Mononuclear cell (primary cell): ENCODE measurements at regions not wholly inside any gene's neighbourhood (a gene's known extent, or its start where the extent isn't known, plus 50 kb on each side); places are given as distances from the start of the nearest gene placed in this dataset.
"Not testable (repeated sequence)": the region's sequence is repeated elsewhere in the genome, so short reads cannot be mapped to it uniquely, and the experiment has no call there.

ENCODE experiments used
- H3K27me3 ChIP-seq: 2 replicates; pipeline ENCODE4 v1.6.0; 2011; ENCODE audit warnings: low read length, control low read depth; ENCODE audit not compliant: insufficient read depth
- H3K4me1 ChIP-seq: 2 replicates; pipeline ENCODE4 v1.5.1; 2011; ENCODE audit warnings: mild to moderate bottlenecking, low read length, control low read depth; ENCODE audit not compliant: insufficient read depth
- H3K4me3 ChIP-seq: 2 replicates; pipeline ENCODE4 v1.5.1; 2011; ENCODE audit warnings: mild to moderate bottlenecking, low read length, moderate library complexity
- H3K9me3 ChIP-seq: 2 replicates; pipeline ENCODE4 v1.5.1; 2011; ENCODE audit warnings: low read depth, mild to moderate bottlenecking, control low read depth, low read length

GRCh38 chr21:34276711-34277425 is 86.9 kb upstream of the KCNE2 start:
- no peaks in the 10 kb centered on the region for H3K4me1 ChIP-seq

GRCh38 chr21:34278451-34278850 is 85.4 kb upstream of the KCNE2 start:
- Histone ChIP-seq H3K4me3 (no peak overlapping the region), H3K9me3 (no peaks in the 10 kb centered on the region), H3K27me3 (no peaks in the 10 kb centered on the region), H3K4me1 (no peaks in the 10 kb centered on the region)

More at GRCh38 chr21:34276711-34277425, 86.9 kb upstream of the KCNE2 start:
- Histone ChIP-seq H3K27me3 (no peaks in the 10 kb centered on the region), H3K4me3 (no peak overlapping the region), H3K9me3 (no peaks in the 10 kb centered on the region)

- H3K4me3 ChIP-seq = no peak overlapping the region
- no peaks in the 10 kb centered on the region for H3K9me3 ChIP-seq
- H3K27me3 ChIP-seq = no peaks in the 10 kb centered on the region
- H3K4me1 ChIP-seq = no peaks in the 10 kb centered on the region
Observed at GRCh38 chr21:34279285-34279684, 84.5 kb upstream of the KCNE2 start.

GRCh38 chr21:34279883-34280282 is 83.9 kb upstream of the KCNE2 start:
- no peaks in the 10 kb centered on the region for H3K27me3 ChIP-seq
- no peak overlapping the region for H3K4me3 ChIP-seq
- H3K9me3 ChIP-seq = no peaks in the 10 kb centered on the region
- H3K4me1 ChIP-seq = no peaks in the 10 kb centered on the region

GRCh38 chr21:34280389-34280795 is 83.4 kb upstream of the KCNE2 start:
- Histone ChIP-seq H3K4me1 (no peaks in the 10 kb centered on the region), H3K27me3 (no peaks in the 10 kb centered on the region), H3K4me3 (no peak overlapping the region), H3K9me3 (no peaks in the 10 kb centered on the region)

- H3K9me3 ChIP-seq = no peaks in the 10 kb centered on the region
- H3K27me3 ChIP-seq = no peaks in the 10 kb centered on the region
- H3K4me1 ChIP-seq = no peaks in the 10 kb centered on the region
- H3K4me3 ChIP-seq = no peak overlapping the region
Observed at GRCh38 chr21:34280959-34281358, 82.8 kb upstream of the KCNE2 start.

GRCh38 chr21:34282223-34282622 is 81.6 kb upstream of the KCNE2 start:
- H3K4me1 ChIP-seq = no peaks in the 10 kb centered on the region
- H3K27me3 ChIP-seq = no peaks in the 10 kb centered on the region
- H3K9me3 ChIP-seq = no peaks in the 10 kb centered on the region
- no peak overlapping the region for H3K4me3 ChIP-seq

- Histone ChIP-seq H3K4me1 (no peaks in the 10 kb centered on the region), H3K9me3 (no peaks in the 10 kb centered on the region), H3K4me3 (no peak overlapping the region), H3K27me3 (no peaks in the 10 kb centered on the region)
Observed at GRCh38 chr21:34284666-34285065, 79.1 kb upstream of the KCNE2 start.

- H3K27me3 ChIP-seq, H3K4me1 ChIP-seq: not testable (repeated sequence)
Observed at GRCh38 chr21:34288042-34288441, 75.8 kb upstream of the KCNE2 start.

GRCh38 chr21:34289856-34290255 is 74.0 kb upstream of the KCNE2 start:
- Histone ChIP-seq H3K4me1 (no peaks in the 10 kb centered on the region), H3K4me3 (no peak overlapping the region), H3K9me3 (no peaks in the 10 kb centered on the region), H3K27me3 (no peaks in the 10 kb centered on the region)

More at GRCh38 chr21:34288042-34288441, 75.8 kb upstream of the KCNE2 start:
- not testable (repeated sequence) for H3K9me3 ChIP-seq, H3K4me3 ChIP-seq

- no peak overlapping the region for H3K4me3 ChIP-seq
- no peaks in the 10 kb centered on the region for H3K27me3 ChIP-seq
- H3K9me3 ChIP-seq = no peaks in the 10 kb centered on the region
- H3K4me1 ChIP-seq = no peaks in the 10 kb centered on the region
Observed at GRCh38 chr21:34296878-34297277, 66.9 kb upstream of the KCNE2 start.

GRCh38 chr21:34298534-34299167 is 65.2 kb upstream of the KCNE2 start:
- no peaks in the 10 kb centered on the region for H3K4me1 ChIP-seq

GRCh38 chr21:34299168-34299539 is 64.7 kb upstream of the KCNE2 start:
- no peaks in the 10 kb centered on the region for H3K4me1 ChIP-seq
- no peaks in the 10 kb centered on the region for H3K9me3 ChIP-seq
- H3K27me3 ChIP-seq = no peaks in the 10 kb centered on the region
- no peak overlapping the region for H3K4me3 ChIP-seq

More at GRCh38 chr21:34298534-34299167, 65.2 kb upstream of the KCNE2 start:
- no peaks in the 10 kb centered on the region for H3K9me3 ChIP-seq
- H3K27me3 ChIP-seq = no peaks in the 10 kb centered on the region
- no peak overlapping the region for H3K4me3 ChIP-seq

- no peaks in the 10 kb centered on the region for H3K27me3 ChIP-seq
- H3K9me3 ChIP-seq = no peaks in the 10 kb centered on the region
- H3K4me3 ChIP-seq = no peak overlapping the region
- no peaks in the 10 kb centered on the region for H3K4me1 ChIP-seq
Observed at GRCh38 chr21:34302521-34302920, 61.3 kb upstream of the KCNE2 start.

GRCh38 chr21:34305605-34306604 is 57.9 kb upstream of the KCNE2 start:
- Histone ChIP-seq H3K9me3 (no peaks in the 10 kb centered on the region), H3K4me1 (no peaks in the 10 kb centered on the region), H3K4me3 (no peak overlapping the region), H3K27me3 (no peaks in the 10 kb centered on the region)
